T-helper 2 cell treated with Interferon-gamma antibody and Interleukin-4, amounts not matched to agents 5 μg/mL and 100 μg/mL, for 36 hours (primary cell): ENCODE measurements at regions not wholly inside any gene's neighbourhood (a gene's known extent, or its start where the extent isn't known, plus 50 kb on each side); places are given as distances from the start of the nearest gene placed in this dataset.
"Not testable (repeated sequence)": the region's sequence is repeated elsewhere in the genome, so short reads cannot be mapped to it uniquely, and the experiment has no call there.

Experiments used
- DNase-seq: peaks from one replicate; pipeline ENCODE4 v3.0.0; 2021; ENCODE audit warnings: low spot score
- H3K27ac Mint-ChIP-seq: one replicate; pipeline ENCODE4 v1.8.0; 2021; ENCODE audit warnings: mild to moderate bottlenecking, mixed read lengths
- H3K27me3 Mint-ChIP-seq: one replicate; pipeline ENCODE4 v1.8.0; 2021; ENCODE audit warnings: low read depth, mixed read lengths
- H3K36me3 Mint-ChIP-seq: one replicate; pipeline ENCODE4 v1.8.0; 2021; ENCODE audit warnings: low read depth, mixed read lengths
- H3K4me1 Mint-ChIP-seq: one replicate; pipeline ENCODE4 v1.8.0; 2021; ENCODE audit warnings: low read depth, mixed read lengths
- H3K4me3 Mint-ChIP-seq: one replicate; pipeline ENCODE4 v1.8.0; 2022; ENCODE audit warnings: mild to moderate bottlenecking, moderate library complexity, mixed read lengths
- H3K9me3 Mint-ChIP-seq: one replicate; pipeline ENCODE4 v1.8.0; 2021; ENCODE audit warnings: mixed read lengths

DNA sequence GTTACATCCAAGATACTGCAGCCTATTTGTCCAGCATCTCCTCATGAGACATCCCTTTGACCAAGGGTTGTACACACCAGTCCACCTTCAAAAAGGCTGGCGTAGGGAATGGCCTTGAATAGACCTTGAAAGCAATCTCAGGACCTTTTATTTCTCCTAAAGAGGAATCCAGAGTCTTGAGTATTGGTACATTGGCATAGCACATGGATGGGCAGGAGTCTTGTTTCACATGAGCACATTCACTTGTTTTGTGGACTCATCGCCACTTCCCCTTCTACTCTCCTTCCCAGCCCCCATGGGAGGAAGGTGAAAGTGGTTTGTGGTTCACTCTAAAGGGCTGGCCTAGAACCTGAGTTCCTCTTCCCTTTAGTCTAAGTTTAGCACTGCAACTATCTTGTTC, 229.8 kb upstream of the TEKT4 start:
- not testable (repeated sequence) for H3K36me3 Mint-ChIP-seq, DNase-seq, H3K27ac Mint-ChIP-seq, H3K4me3 Mint-ChIP-seq, H3K27me3 Mint-ChIP-seq, H3K9me3 Mint-ChIP-seq, H3K4me1 Mint-ChIP-seq

DNA sequence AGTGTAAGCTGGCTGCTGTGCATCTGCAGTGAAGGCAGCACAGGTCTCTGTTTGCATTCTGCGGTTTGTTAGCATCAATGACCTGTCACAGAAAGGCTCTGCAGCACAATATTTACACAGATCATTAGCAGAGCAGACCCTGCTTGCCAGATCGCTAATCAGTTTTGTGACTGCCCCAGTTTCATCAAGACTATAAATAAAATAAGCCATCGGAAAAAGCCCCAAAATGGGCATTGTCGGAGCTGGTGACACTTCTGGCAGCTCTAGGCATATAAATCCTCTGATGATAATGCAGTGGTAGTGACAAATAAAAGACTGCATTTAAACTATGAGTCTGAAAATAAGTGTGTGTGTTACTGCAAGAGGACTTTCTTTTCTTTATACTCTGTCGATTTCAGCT, 219.1 kb upstream of the TEKT4 start:
- DNase-seq, H3K9me3 Mint-ChIP-seq, H3K4me1 Mint-ChIP-seq, H3K27me3 Mint-ChIP-seq, H3K27ac Mint-ChIP-seq, H3K4me3 Mint-ChIP-seq, H3K36me3 Mint-ChIP-seq: not testable (repeated sequence)

DNA sequence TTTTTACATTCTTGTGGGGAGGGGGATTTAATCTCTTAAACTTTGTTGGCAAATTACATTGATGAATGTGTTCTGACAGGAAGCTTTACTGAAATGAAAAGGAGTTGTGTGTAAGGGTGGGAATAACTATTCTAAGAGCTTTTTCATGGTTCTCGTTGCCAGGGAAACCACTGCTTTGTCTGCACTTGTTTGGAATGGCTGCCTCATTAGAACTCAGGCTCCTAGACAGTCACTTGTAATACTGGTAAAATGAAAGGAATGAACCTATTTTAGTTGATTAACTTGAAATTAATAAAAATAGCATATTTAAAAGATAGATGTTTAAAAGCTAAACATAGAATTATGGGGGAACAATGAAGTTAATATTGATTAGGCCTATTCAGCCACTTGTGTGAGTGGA, 201.4 kb upstream of the TEKT4 start:
- not testable (repeated sequence) for H3K4me1 Mint-ChIP-seq, H3K4me3 Mint-ChIP-seq, H3K27ac Mint-ChIP-seq, H3K27me3 Mint-ChIP-seq, H3K9me3 Mint-ChIP-seq, H3K36me3 Mint-ChIP-seq, DNase-seq

DNA sequence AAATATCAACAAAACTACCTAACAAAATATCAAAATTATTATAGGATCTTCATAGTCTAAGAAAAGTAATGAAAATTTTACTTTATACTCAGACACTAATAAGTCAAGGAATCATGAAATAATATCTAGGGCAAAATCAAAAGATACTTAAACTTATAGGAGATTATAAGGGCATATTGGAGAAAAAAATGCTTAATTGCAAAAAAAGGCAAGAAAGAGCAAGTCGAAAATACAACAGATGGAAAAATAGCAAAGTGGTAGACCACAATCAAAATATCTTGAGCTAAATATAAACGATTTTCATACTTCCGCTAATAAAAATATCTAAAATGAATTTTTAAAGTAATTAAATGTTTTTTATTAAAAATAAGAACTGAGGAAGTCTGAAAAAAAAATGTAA, 177.0 kb upstream of the TEKT4 start:
- not testable (repeated sequence) for H3K27ac Mint-ChIP-seq, H3K4me3 Mint-ChIP-seq, H3K36me3 Mint-ChIP-seq, H3K9me3 Mint-ChIP-seq, DNase-seq, H3K4me1 Mint-ChIP-seq, H3K27me3 Mint-ChIP-seq

DNA sequence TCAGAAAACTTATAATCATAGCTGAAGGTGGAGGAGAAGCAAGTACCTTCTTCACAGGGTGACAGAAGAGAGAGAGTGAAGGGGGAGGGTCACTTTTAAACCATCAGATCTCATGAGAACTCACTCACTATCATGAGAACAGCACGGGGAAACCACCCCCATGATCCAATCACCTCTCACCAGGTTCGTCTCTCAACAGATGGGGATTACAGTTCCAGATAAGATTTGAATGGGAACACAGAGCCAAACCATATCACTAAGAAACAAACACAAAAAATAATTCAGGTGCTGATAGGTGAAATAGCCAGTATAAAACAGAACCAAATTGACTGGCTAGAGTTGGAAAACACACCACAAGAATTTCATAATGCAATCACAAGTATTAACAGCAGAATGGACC, 162.2 kb upstream of the TEKT4 start:
- H3K36me3 Mint-ChIP-seq, H3K27ac Mint-ChIP-seq, H3K9me3 Mint-ChIP-seq, DNase-seq, H3K4me3 Mint-ChIP-seq, H3K4me1 Mint-ChIP-seq, H3K27me3 Mint-ChIP-seq: not testable (repeated sequence)

DNA sequence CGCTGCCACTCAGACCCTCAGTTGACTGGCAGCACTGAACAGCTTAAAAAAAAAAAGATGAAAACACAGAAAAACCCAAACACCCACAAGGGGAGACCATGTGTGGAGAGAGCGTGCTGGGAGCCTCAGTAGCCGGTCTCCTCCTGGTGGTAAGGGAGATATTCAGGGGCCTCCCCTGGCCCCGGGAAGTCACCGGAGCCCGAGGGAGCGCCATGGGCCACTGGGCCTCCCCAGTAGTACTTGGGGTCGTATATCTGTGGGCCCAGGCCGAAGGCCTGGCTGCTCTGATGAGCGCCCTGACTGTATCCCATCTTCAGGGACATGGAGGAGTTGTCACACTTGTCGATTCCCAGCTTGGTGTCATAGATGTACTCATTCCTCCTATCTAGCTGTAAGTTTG, 145.7 kb upstream of the TEKT4 start:
- H3K27me3 Mint-ChIP-seq: peaks cover 2% of the 10 kb centered on the region
- no peaks in the 10 kb centered on the region for H3K4me1 Mint-ChIP-seq
- H3K36me3 Mint-ChIP-seq: no peaks in the 10 kb centered on the region
- no peaks in the 10 kb centered on the region for H3K9me3 Mint-ChIP-seq
- no peak overlapping the region for H3K27ac Mint-ChIP-seq
- DNase-seq: no peak
- no peak overlapping the region for H3K4me3 Mint-ChIP-seq

DNA sequence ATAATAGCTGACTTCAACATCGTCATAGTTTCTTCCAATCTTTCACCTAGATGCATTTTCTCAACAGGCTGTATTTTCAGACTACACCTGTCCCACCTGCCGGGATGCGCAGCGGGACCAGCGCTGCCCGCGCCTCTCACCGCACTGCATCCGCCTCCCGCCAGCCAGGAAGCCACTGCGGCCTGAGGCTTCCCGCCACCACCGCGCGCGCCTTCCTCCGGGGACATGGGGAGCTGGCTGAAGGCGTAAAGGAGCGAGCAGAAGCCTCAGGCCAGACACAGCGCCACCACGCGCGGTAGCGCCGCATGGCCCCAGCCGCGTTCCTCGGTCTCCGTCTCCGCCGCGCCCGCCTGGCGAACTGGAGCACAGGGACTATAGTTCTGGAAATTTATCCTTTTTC, 135.7 kb upstream of the TEKT4 start:
- not testable (repeated sequence) for H3K9me3 Mint-ChIP-seq, H3K27ac Mint-ChIP-seq, H3K4me1 Mint-ChIP-seq, H3K4me3 Mint-ChIP-seq, H3K36me3 Mint-ChIP-seq, DNase-seq
- H3K27me3 Mint-ChIP-seq: peaks cover 16% of the 10 kb centered on the region

DNA sequence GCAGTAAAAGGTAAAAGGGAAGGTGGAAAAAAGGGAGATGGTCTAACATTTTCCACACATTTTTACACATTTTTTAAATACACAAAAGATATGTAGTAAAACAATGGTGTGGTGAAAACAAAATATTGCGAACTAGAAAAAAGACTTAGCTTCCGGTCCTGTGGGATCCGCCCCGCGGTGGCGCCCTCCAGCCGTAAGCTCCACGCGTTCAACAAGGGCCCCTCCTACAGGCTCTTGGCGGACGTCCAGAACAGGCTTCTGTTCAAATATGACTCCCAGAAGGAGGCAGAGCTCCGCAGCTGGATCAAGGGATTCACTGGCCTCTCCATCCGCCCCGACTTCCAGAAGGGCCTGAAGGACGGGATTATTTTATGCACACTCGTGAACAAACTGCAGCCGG, 134.1 kb upstream of the TEKT4 start:
- DNase-seq, H3K4me1 Mint-ChIP-seq, H3K4me3 Mint-ChIP-seq, H3K9me3 Mint-ChIP-seq, H3K36me3 Mint-ChIP-seq, H3K27ac Mint-ChIP-seq: not testable (repeated sequence)
- peaks cover 16% of the 10 kb centered on the region for H3K27me3 Mint-ChIP-seq

DNA sequence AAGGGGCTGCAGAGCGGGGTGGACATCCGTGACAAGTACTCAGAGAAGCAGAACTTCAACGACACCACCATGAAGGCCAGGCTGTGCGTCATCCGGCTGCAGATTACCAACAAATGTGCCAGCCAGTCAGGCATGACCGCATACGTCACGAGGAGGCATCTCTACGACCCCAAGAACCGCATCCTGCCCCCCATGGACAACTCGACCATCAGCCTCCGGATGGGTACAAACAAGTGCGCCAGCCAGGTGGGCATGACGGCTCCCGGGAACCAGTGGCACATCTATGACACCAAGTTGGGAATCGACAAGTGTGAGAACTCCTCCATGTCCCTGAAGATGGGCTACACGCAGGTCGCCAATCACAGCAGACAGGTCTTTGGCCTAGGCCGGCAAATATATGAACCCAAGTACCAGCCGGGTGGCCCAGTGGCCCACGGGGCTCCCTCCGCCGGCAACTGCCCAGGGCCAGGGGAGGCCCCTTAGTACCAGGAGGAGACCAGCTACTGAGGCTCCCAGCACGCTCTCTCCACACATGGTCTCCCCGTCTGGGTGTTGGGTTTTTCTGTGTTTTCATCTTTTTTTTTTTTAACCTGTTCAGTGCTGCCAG, 133.4 kb upstream of the TEKT4 start:
- H3K4me1 Mint-ChIP-seq, H3K27ac Mint-ChIP-seq, H3K9me3 Mint-ChIP-seq, H3K36me3 Mint-ChIP-seq, DNase-seq, H3K4me3 Mint-ChIP-seq: not testable (repeated sequence)
- H3K27me3 Mint-ChIP-seq: peaks cover 16% of the 10 kb centered on the region

DNA sequence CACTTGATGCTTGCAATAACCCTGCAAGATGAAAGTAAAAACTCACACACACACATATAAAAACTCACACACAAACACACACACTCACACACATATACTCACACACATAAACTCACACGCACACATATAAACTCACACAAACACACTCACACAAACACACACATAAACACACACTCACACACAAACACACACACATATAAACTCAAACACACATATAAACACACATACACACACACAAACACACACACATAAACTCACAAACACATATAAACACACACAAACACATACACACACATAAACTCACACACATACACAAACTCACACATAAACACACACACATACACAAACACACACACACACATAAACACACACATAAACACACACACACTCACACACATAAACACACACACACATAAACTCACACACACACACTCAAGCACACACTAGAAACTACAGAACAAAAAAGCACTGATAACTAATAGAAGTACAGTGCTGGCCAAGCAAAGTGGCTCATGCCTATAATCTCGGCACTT, 117.7 kb upstream of the TEKT4 start:
- H3K36me3 Mint-ChIP-seq: no peaks in the 10 kb centered on the region
- H3K9me3 Mint-ChIP-seq: no peaks in the 10 kb centered on the region
- DNase-seq: no peak
- no peaks in the 10 kb centered on the region for H3K4me1 Mint-ChIP-seq
- no peaks in the 10 kb centered on the region for H3K27me3 Mint-ChIP-seq
- H3K27ac Mint-ChIP-seq: no peak overlapping the region
- H3K4me3 Mint-ChIP-seq: no peak overlapping the region

DNA sequence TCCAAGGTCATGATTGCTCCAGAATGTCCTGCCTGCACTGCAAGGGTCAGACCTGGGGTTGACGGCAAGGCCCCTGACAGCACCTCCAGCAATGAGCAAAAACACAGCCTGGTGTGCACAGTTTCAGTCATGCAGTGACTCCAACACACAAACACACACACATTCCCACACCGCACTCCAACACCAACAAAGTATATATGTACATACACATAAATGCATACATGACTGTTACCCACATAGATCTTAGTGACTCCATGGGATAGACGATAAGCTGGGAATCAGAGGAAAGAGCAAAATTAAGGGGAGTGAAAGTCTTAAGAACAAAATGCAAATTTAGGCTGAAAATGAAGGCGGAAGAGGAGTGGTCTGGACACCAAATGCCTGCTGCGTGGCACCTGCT, 112.7 kb upstream of the TEKT4 start:
- no peak for DNase-seq
- H3K27me3 Mint-ChIP-seq: no peaks in the 10 kb centered on the region
- H3K9me3 Mint-ChIP-seq: no peaks in the 10 kb centered on the region
- H3K4me3 Mint-ChIP-seq: no peak overlapping the region
- no peaks in the 10 kb centered on the region for H3K4me1 Mint-ChIP-seq
- H3K27ac Mint-ChIP-seq: no peak overlapping the region
- no peaks in the 10 kb centered on the region for H3K36me3 Mint-ChIP-seq

DNA sequence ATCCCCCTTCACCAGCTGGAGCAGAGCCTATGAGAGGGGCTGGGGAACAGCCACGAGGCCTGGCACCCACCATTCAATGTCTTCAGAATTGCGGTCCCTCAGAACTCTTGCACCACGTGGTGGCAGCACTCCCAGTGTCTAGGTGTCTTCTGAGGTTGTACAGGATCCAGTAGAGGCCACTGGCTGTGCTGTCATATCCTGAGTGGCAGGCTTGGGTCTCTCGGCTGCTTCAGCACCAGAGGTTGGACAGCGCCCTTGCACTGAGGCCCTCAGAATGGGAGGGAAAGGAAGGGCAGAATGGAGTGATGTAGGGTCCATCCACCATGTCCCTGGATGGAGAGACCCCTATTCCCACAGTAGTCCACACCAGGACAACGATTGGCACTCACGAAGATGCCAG, 112.0 kb upstream of the TEKT4 start:
- no peak for DNase-seq
- Mint-ChIP-seq H3K4me1 (peaks cover 2% of the 10 kb centered on the region), H3K9me3 (no peaks in the 10 kb centered on the region), H3K36me3 (no peaks in the 10 kb centered on the region), H3K27ac (no peak overlapping the region), H3K27me3 (no peaks in the 10 kb centered on the region), H3K4me3 (no peak overlapping the region)

DNA sequence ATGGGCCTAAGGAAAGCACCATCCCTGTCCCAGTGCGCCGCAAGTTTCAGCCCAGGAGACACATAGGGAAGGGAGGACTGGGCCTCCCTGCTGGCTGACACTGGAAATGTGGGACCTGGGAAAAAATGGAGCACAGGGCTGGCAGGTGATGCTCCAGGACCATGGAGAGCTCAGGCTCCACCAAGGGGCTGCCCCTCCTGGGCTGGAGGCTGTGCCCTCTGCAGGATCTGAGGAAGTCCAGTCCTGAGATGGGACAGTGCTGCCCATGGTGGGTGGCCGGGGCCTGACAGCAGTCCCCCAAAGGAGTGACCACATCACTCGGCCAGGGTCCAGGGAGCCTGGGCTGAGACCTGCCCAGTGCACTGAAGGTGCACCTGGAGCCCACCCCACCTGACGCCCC, 108.6 kb upstream of the TEKT4 start:
- no peaks in the 10 kb centered on the region for H3K36me3 Mint-ChIP-seq
- no peak for DNase-seq
- no peaks in the 10 kb centered on the region for H3K27me3 Mint-ChIP-seq
- H3K4me1 Mint-ChIP-seq: peaks cover 4% of the 10 kb centered on the region
- H3K27ac Mint-ChIP-seq: no peak overlapping the region
- H3K4me3 Mint-ChIP-seq: no peak overlapping the region
- no peaks in the 10 kb centered on the region for H3K9me3 Mint-ChIP-seq

DNA sequence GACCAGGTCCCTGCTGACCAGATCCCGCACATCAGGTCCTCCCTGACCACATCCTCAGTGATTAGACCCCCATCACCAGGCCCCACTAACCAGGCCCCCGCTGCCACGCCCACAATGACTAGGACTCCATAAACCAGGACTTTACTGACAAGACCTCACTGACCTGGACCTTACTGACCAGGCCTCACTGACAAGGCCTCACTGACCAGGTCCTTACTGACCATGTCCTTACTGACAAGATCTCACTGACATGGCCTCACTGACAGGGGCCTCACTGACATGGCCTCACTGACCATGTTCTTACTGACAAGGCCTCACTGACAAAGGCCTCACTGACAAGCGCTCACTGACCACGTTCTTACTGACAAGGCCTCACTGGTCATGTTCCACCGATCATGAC, 107.9 kb upstream of the TEKT4 start:
- H3K4me1 Mint-ChIP-seq: peaks cover 4% of the 10 kb centered on the region
- H3K27me3 Mint-ChIP-seq: no peaks in the 10 kb centered on the region
- H3K4me3 Mint-ChIP-seq: no peak overlapping the region
- no peaks in the 10 kb centered on the region for H3K9me3 Mint-ChIP-seq
- H3K36me3 Mint-ChIP-seq: no peaks in the 10 kb centered on the region
- DNase-seq: no peak
- no peak overlapping the region for H3K27ac Mint-ChIP-seq

DNA sequence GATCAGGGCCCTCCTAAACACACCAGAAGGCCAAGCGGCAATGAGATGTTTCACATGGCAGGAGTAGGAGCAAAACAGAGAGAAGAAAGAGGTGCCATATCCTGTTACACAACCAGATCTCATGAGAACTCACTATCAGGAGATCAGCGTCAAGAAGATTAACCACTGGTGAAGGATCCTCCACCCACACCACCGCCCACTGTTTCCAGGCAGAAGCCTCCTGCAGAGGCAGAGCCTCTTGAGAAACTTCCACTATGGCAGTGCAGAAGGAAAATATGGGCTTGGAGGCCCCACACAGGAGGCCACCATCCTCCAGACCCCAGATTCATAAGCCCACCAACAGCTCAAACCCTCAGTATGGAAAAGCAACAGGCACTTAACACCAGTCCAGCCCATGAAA, 106.9 kb upstream of the TEKT4 start:
- not testable (repeated sequence) for H3K9me3 Mint-ChIP-seq, H3K27me3 Mint-ChIP-seq, H3K27ac Mint-ChIP-seq, H3K4me3 Mint-ChIP-seq, H3K4me1 Mint-ChIP-seq, H3K36me3 Mint-ChIP-seq
- peak; percentile 23 for DNase-seq
